Neural cell (in vitro differentiated cells): ENCODE measurements at regions not wholly inside any gene's neighbourhood (a gene's known extent, or its start where the extent isn't known, plus 50 kb on each side); places are given as distances from the start of the nearest gene placed in this dataset.
"Not testable (repeated sequence)": the region's sequence is repeated elsewhere in the genome, so short reads cannot be mapped to it uniquely, and the experiment has no call there.

ENCODE experiments used
- H2AFZ ChIP-seq: fragments of 200-600, 300-800 bp; sonication (generic), shearing (Covaris generic); 2 replicates; pipeline ENCODE4 v1.6.0; 2014; ENCODE audit warnings: low read depth, mild to moderate bottlenecking, antibody characterized with exemption, low read length, moderate library complexity
- H3F3A ChIP-seq: fragments of 200-600 bp; shearing (Covaris generic); 2 replicates; pipeline ENCODE4 v1.6.1; 2016; ENCODE audit warnings: mild to moderate bottlenecking, moderate library complexity, mixed read lengths, antibody characterized with exemption, low read length; ENCODE audit not compliant: insufficient read depth, poor library complexity, severe bottlenecking
- H3K27ac ChIP-seq: fragments of 200-600, 300-800 bp; sonication (generic), shearing (Covaris generic); 2 replicates; pipeline ENCODE4 v1.5.1; 2014; ENCODE audit warnings: mild to moderate bottlenecking, low read length, moderate library complexity
- H3K27me3 ChIP-seq: fragments of 300-800, 200-600 bp; sonication (generic), shearing (Covaris generic); 2 replicates; pipeline ENCODE4 v1.6.0; 2014; ENCODE audit warnings: mild to moderate bottlenecking, low read depth, low read length, moderate library complexity; ENCODE audit not compliant: insufficient read depth
- H3K36me3 ChIP-seq: fragments of 300-800, 200-600 bp; sonication (generic), shearing (Covaris generic); 2 replicates; pipeline ENCODE4 v1.5.1; 2014; ENCODE audit warnings: mild to moderate bottlenecking, antibody characterized with exemption, low read length, moderate library complexity; ENCODE audit not compliant: insufficient read depth
- H3K4me2 ChIP-seq: fragments of 300-800, 200-600 bp; sonication (generic), shearing (Covaris generic); 2 replicates; pipeline ENCODE4 v1.6.0; 2014; ENCODE audit warnings: mild to moderate bottlenecking, low read length
- H3K4me3 ChIP-seq: fragments of 300-800, 200-600 bp; sonication (generic), shearing (Covaris generic); 2 replicates; pipeline ENCODE4 v1.5.1; 2014; ENCODE audit warnings: mild to moderate bottlenecking, low read length, moderate library complexity
- H3K79me2 ChIP-seq: fragments of 200-600 bp; shearing (Covaris generic); replicated peaks from 2 replicates; pipeline ENCODE4 v1.6.0; 2014; ENCODE audit warnings: mild to moderate bottlenecking, low read length, moderate library complexity; ENCODE audit not compliant: insufficient read depth
- H3K9ac ChIP-seq: fragments of 300-800, 200-600 bp; sonication (generic), shearing (Covaris generic); 2 replicates; pipeline ENCODE4 v1.6.1; 2016; ENCODE audit warnings: mild to moderate bottlenecking, low read length, mixed read lengths
- H3K9me2 ChIP-seq: fragments of 200-600 bp; shearing (Covaris generic); 2 replicates; pipeline ENCODE4 v1.6.1; 2016; ENCODE audit warnings: mild to moderate bottlenecking, low read length, mixed read lengths; ENCODE audit not compliant: insufficient read depth
- H3K9me3 ChIP-seq: fragments of 200-600, 300-800 bp; sonication (generic), shearing (Covaris generic); 2 replicates; pipeline ENCODE4 v1.6.1; 2016; ENCODE audit warnings: mild to moderate bottlenecking, mixed run types, low read length, moderate library complexity, mixed read lengths
- H4K20me1 ChIP-seq: fragments of 200-600 bp; shearing (Covaris generic); 2 replicates; pipeline ENCODE4 v1.6.1; 2016; ENCODE audit warnings: mild to moderate bottlenecking, mixed run types; ENCODE audit not compliant: insufficient read depth
- CTCF ChIP-seq: fragments of 450-650 bp; IDR thresholded peaks from 2 replicates; pipeline ENCODE4 v1.5.1; 2014; ENCODE audit warnings: antibody characterized with exemption, mild to moderate bottlenecking, moderate library complexity; ENCODE audit not compliant: poor library complexity, severe bottlenecking
- EP300 ChIP-seq: fragments of 450-650 bp; conservative IDR thresholded peaks from 2 replicates; pipeline ENCODE4 v1.6.1; 2014; ENCODE audit warnings: antibody characterized with exemption, mild to moderate bottlenecking, moderate library complexity; ENCODE audit not compliant: poor library complexity, severe bottlenecking
- EZH2 ChIP-seq: fragments of 200-600, 300-800 bp; shearing (Covaris generic), sonication (generic); IDR thresholded peaks from 2 replicates; pipeline ENCODE4 v1.6.1; 2014; ENCODE audit warnings: antibody characterized with exemption, low read length, borderline replicate concordance, mild to moderate bottlenecking; ENCODE audit not compliant: insufficient read depth, poor library complexity, severe bottlenecking
- MXI1 ChIP-seq: fragments of 450-650 bp; conservative IDR thresholded peaks from 2 replicates; pipeline ENCODE4 v1.6.1; 2014; ENCODE audit warnings: antibody characterized with exemption, mild to moderate bottlenecking; ENCODE audit not compliant: poor library complexity, severe bottlenecking
- POLR2AphosphoS5 ChIP-seq: IDR thresholded peaks from 2 replicates; pipeline ENCODE4 v1.6.1; 2012
- RAD21 ChIP-seq: fragments of 450-650 bp; conservative IDR thresholded peaks from 2 replicates; pipeline ENCODE4 v1.6.1; 2014; ENCODE audit warnings: antibody characterized with exemption, mild to moderate bottlenecking, moderate library complexity
- REST ChIP-seq: IDR thresholded peaks from 2 replicates; pipeline ENCODE4 v1.6.1; 2012; ENCODE audit warnings: borderline replicate concordance
- SMC3 ChIP-seq: fragments of 450-650 bp; conservative IDR thresholded peaks from 2 replicates; pipeline ENCODE4 v1.6.1; 2014; ENCODE audit warnings: antibody characterized with exemption, mild to moderate bottlenecking, moderate library complexity; ENCODE audit not compliant: poor library complexity
- TAF1 ChIP-seq: IDR thresholded peaks from 2 replicates; pipeline ENCODE4 v1.6.1; 2012; ENCODE audit warnings: low read depth

- no peak for TF ChIP-seq EZH2
- TF ChIP-seq MXI1, result no peak
- TF ChIP-seq EP300, result no peak
- no peak for TF ChIP-seq TAF1
- TF ChIP-seq SMC3, result no peak
- no peak for TF ChIP-seq RAD21
- no peak for TF ChIP-seq CTCF
- no peak for TF ChIP-seq REST
- no peak for TF ChIP-seq POLR2AphosphoS5
- Histone ChIP-seq H3K36me3 (no peaks in the 10 kb centered on the region), H3F3A (no peaks in the 10 kb centered on the region), H4K20me1 (no peaks in the 10 kb centered on the region), H3K9ac (no peak overlapping the region), H3K27ac (no peak overlapping the region), H3K4me3 (no peak overlapping the region), H3K4me2 (no peak overlapping the region), H3K9me3 (no peaks in the 10 kb centered on the region), H3K27me3 (no peaks in the 10 kb centered on the region), H3K9me2 (no peaks in the 10 kb centered on the region), H3K79me2 (no peaks in the 10 kb centered on the region), H2AFZ (no peak overlapping the region)
Measured at GRCh38 chrX:46325312-46325877, 219.8 kb downstream of the ZNF674 start.

GRCh38 chrX:46324166-46324565, 221.1 kb downstream of the ZNF674 start:
- Histone ChIP-seq H2AFZ (no peak overlapping the region), H3K27me3 (no peaks in the 10 kb centered on the region), H4K20me1 (no peaks in the 10 kb centered on the region), H3K9me2 (no peaks in the 10 kb centered on the region), H3K4me2 (no peak overlapping the region), H3K9ac (no peak overlapping the region), H3F3A (no peaks in the 10 kb centered on the region), H3K4me3 (no peak overlapping the region), H3K79me2 (no peaks in the 10 kb centered on the region), H3K9me3 (no peaks in the 10 kb centered on the region), H3K27ac (no peak overlapping the region), H3K36me3 (no peaks in the 10 kb centered on the region)
- TF ChIP-seq CTCF, result no peak
- TF ChIP-seq MXI1, result no peak
- TF ChIP-seq EZH2, result no peak
- no peak for TF ChIP-seq EP300
- no peak for TF ChIP-seq RAD21
- no peak for TF ChIP-seq SMC3
- TF ChIP-seq POLR2AphosphoS5, result no peak
- TF ChIP-seq REST, result no peak
- no peak for TF ChIP-seq TAF1

- H3K27ac ChIP-seq, H3K27me3 ChIP-seq: not testable (repeated sequence)
Measured at GRCh38 chrX:46322929-46323328, 222.3 kb downstream of the ZNF674 start.

More at GRCh38 chrX:46322929-46323328, 222.3 kb downstream of the ZNF674 start:
- H2AFZ ChIP-seq, H4K20me1 ChIP-seq, H3K79me2 ChIP-seq, H3K4me2 ChIP-seq, H3K9ac ChIP-seq, H3K9me3 ChIP-seq, H3K9me2 ChIP-seq, H3K36me3 ChIP-seq, H3K4me3 ChIP-seq, H3F3A ChIP-seq: not testable (repeated sequence)
